Type B pancreatic cell (in vitro differentiated cells): ENCODE measurements at regions not wholly inside any gene's neighbourhood (a gene's known extent, or its start where the extent isn't known, plus 50 kb on each side); places are given as distances from the start of the nearest gene placed in this dataset.
A peak's percentile ranks its signal among the peaks of the same experiment; 100 is the strongest.

Experiments
- DNase-seq: peaks from one replicate; pipeline ENCODE4 v3.0.0; 2021; ENCODE audit warnings: mixed read lengths; ENCODE audit not compliant: unreplicated experiment; ENCODE audit errors: extremely low spot score
- H3K27ac Mint-ChIP-seq: 2 replicates; pipeline ENCODE4 v1.8.0; 2021; ENCODE audit warnings: mild to moderate bottlenecking, mixed read lengths
- H3K27me3 Mint-ChIP-seq: 2 replicates; pipeline ENCODE4 v1.8.0; 2021; ENCODE audit warnings: mixed read lengths
- H3K36me3 Mint-ChIP-seq: 2 replicates; pipeline ENCODE4 v1.8.0; 2021; ENCODE audit warnings: mixed read lengths
- H3K4me1 Mint-ChIP-seq: one replicate; pipeline ENCODE4 v1.8.0; 2021; ENCODE audit warnings: mixed read lengths; ENCODE audit not compliant: unreplicated experiment
- H3K4me3 Mint-ChIP-seq: 2 replicates; pipeline ENCODE4 v1.8.0; 2021; ENCODE audit warnings: mild to moderate bottlenecking, mixed read lengths
- H3K9me3 Mint-ChIP-seq: 2 replicates; pipeline ENCODE4 v1.8.0; 2021; ENCODE audit warnings: mixed read lengths
- CTCF ChIP-seq: fragments of 200-600 bp; sonication (generic); conservative IDR thresholded peaks from 2 replicates; pipeline ENCODE4 v1.5.0; 2021; ENCODE audit warnings: antibody characterized with exemption, mild to moderate bottlenecking

DNA sequence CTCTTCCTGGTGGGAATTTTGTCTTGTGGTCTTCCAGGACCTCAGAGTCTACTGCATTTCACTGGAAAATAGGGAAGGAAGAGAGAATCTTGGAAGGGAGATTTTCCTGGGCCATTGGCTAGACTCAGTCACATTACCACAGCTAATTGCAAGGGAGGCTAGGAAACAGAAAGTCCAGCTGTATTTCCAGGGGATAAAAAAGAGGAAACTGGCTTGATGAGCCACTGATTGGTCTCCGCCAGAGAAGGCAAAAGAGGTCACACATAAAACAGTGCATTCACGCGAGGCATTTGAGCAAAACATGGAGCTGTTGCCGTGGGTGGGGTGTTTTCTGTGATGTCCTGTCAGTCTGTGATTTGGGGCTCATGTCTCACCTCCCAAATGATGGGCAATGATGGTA lies 345.3 kb downstream of the FOXL1 start:
- DNase-seq, result no peak
- no peak overlapping the region for H3K27ac Mint-ChIP-seq
- no peak overlapping the region for H3K4me3 Mint-ChIP-seq
- peaks cover 4% of the 10 kb centered on the region for H3K9me3 Mint-ChIP-seq
- H3K4me1 Mint-ChIP-seq, result peaks cover 27% of the 10 kb centered on the region
- H3K27me3 Mint-ChIP-seq, result peaks cover 63% of the 10 kb centered on the region
- peaks cover 5% of the 10 kb centered on the region for H3K36me3 Mint-ChIP-seq
- no peak for TF ChIP-seq CTCF

DNA sequence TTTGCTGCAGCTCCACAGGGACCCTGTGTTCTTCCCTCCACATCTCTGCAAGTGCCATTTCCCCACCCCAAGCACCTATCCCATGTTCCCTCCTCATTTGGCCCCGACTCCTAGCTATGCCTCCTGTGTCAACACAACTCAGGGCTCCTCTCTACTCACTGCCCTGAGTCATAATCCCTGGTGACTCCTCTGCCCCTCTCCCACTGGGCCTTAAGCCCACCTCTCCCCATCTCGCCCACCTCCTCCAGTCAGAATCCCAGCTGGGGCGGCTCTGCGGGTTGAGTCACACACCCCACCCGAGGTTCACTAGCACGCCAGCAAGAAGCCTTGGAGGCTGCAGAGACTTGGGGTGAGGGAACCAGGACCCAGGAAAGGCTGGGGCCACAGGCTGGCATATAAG lies 346.2 kb downstream of the FOXL1 start:
- H3K9me3 Mint-ChIP-seq, result peaks cover 4% of the 10 kb centered on the region

DNA sequence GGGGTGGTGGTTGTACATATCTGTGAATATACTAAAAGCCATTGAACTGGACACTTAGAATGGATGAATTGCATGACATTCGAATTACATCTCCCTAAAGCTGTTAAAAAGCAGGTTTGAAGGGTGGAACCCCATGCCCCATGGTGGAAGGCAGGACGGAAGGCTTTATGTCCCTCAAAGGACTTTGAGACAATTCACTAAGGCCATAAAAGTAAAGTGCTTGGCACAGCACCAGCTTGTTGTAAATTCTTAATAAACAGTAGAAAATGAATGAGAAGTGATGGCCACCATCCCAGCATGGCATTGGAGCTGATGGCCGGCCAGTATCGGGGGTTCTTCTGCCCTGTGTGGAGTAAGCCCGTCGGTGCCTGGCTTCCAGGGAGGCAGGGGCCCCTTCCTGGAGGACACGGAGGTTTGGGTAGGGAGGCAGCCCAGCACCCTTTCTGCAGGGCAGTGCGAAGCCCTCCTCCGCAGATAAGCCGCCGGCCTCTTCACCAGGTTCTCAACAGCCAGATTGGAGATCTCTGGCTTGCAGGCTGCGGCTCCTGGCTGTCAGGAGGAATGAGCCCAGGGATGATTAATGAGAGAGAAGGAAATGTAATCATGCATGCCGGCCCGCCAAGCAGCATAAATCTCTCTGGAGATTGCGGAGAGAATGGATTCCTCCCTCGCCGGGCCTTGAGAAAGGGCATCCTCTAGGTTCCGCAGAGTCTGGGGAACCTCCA lies 346.9 kb downstream of the FOXL1 start:
- Mint-ChIP-seq H3K9me3 (peaks cover 2% of the 10 kb centered on the region), H3K27me3 (peaks cover 65% of the 10 kb centered on the region), H3K36me3 (peaks cover 5% of the 10 kb centered on the region), H3K4me3 (peak overlapping the region; percentile 23), H3K4me1 (peaks cover 26% of the 10 kb centered on the region), H3K27ac (no peak overlapping the region)
- no peak for TF ChIP-seq CTCF
- no peak for DNase-seq

More for the DNA sequence above, 346.2 kb downstream of the FOXL1 start:
- Mint-ChIP-seq H3K27me3 (peaks cover 61% of the 10 kb centered on the region), H3K4me1 (peaks cover 26% of the 10 kb centered on the region), H3K36me3 (peaks cover 5% of the 10 kb centered on the region), H3K27ac (no peak overlapping the region), H3K4me3 (no peak overlapping the region)
- TF ChIP-seq CTCF, result no peak
- no peak for DNase-seq

DNA sequence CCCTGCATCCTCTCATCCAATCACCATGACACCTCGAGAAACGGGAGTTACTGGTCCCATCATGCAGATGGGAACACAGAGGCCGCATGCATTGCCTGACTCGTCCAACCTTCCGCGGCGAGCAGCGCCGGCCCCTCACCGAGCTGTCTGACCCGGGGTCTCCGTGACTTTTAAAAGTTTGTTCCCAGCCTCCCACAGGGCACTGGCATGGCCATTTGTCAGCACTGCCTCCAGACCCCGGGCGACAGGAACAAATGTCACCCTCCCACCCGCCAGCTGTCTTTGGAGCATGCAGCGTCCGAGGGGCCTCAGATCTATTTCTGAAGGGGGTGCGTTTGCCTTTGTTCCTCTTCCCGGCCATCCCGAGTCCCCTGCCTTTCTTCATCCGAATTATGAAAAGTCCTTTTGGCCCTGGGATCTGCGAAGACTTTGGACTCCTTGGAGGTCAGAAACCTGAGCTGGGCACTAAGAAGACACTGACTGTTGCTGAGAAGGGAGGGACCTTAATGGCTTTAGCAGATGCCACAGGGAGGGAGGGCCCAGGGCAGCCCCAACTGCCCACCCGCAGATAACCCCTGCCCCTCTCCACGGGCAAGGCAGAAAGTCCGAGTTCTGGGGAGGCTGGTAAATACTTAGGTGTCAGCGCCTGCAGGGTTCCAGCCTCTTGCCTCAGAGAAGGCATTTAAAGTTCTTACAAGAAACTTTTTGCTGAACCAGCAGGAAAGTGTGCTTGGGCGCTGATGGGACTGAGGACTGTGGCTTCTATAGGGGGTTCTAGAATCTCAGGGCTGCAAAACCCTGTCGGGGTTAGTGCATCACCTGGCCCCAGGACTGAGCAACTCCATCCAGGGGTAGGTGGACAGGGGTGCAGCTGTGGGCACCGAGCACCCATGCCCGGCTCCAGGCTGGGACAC lies 348.1 kb downstream of the FOXL1 start:
- no peak overlapping the region for H3K27ac Mint-ChIP-seq
- peaks cover 26% of the 10 kb centered on the region for H3K4me1 Mint-ChIP-seq

DNA sequence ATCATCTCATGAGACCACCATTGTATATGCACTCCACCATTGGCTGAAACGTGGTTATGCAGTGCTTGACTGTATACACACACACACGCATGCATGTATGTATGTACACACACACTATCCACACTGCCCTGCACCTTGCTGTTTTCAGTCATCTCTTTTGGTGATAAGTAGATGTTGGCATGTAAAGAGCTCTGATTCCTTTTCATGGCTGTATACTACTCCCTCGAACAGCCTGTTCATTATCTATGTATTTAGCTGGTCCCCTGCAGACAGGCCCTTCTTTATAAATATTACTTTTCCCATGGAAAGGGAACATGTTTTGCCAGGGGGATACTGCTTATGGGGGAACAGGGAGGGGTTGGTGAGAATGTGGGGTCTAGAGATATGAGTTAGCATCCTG lies 349.4 kb downstream of the FOXL1 start:
- H3K27ac Mint-ChIP-seq, result no peak overlapping the region
- TF ChIP-seq CTCF, result no peak
- no peak overlapping the region for H3K4me3 Mint-ChIP-seq
- H3K27me3 Mint-ChIP-seq, result peaks cover 55% of the 10 kb centered on the region
- no peaks in the 10 kb centered on the region for H3K36me3 Mint-ChIP-seq
- H3K9me3 Mint-ChIP-seq, result no peaks in the 10 kb centered on the region
- no peak for DNase-seq
- peaks cover 26% of the 10 kb centered on the region for H3K4me1 Mint-ChIP-seq

More for the DNA sequence above, 348.1 kb downstream of the FOXL1 start:
- peaks cover 5% of the 10 kb centered on the region for H3K36me3 Mint-ChIP-seq
- no peak overlapping the region for H3K4me3 Mint-ChIP-seq
- no peak for TF ChIP-seq CTCF
- no peaks in the 10 kb centered on the region for H3K9me3 Mint-ChIP-seq
- DNase-seq, result no peak
- H3K27me3 Mint-ChIP-seq, result peaks cover 65% of the 10 kb centered on the region
